ENCODE measurements at regions not wholly inside any gene's neighbourhood (a gene's known extent, or its start where the extent isn't known, plus 50 kb on each side); places are given as distances from the start of the nearest gene placed in this dataset.

GRCh38 chr3:73954506-73954905, 329.8 kb upstream of the PDZRN3 start:
- 61 to 82% methylated on average over 1 of the region's 1 CpG for WGBS, 2 donors
- TF ChIP-seq EP300 (IDR thresholded peaks at IDR 0.05) (no peak), POLR2A (IDR thresholded peaks at IDR 0.05) (no peak), POLR2AphosphoS5 (IDR thresholded peaks at IDR 0.05) (no peak)
- TF ChIP-seq, protein P1, sequence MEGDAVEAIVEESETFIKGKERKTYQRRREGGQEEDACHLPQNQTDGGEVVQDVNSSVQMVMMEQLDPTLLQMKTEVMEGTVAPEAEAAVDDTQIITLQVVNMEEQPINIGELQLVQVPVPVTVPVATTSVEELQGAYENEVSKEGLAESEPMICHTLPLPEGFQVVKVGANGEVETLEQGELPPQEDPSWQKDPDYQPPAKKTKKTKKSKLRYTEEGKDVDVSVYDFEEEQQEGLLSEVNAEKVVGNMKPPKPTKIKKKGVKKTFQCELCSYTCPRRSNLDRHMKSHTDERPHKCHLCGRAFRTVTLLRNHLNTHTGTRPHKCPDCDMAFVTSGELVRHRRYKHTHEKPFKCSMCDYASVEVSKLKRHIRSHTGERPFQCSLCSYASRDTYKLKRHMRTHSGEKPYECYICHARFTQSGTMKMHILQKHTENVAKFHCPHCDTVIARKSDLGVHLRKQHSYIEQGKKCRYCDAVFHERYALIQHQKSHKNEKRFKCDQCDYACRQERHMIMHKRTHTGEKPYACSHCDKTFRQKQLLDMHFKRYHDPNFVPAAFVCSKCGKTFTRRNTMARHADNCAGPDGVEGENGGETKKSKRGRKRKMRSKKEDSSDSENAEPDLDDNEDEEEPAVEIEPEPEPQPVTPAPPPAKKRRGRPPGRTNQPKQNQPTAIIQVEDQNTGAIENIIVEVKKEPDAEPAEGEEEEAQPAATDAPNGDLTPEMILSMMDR (IDR thresholded peaks at IDR 0.05), result no peak
- DNase-seq (no peak), ATAC-seq (ENCODE audit: low FRiP score in 2 of 2) (no peak)
- H3K4me1 ChIP-seq, result no peaks in the 10 kb centered on the region
- no peaks in the 10 kb centered on the region for H3K9me3 ChIP-seq
- H3K36me3 ChIP-seq, result no peaks in the 10 kb centered on the region
- no peak overlapping the region for H3K4me3 ChIP-seq
- no peak overlapping the region for H3K27ac ChIP-seq
- H3K27me3 ChIP-seq, result no peaks in the 10 kb centered on the region

DNA sequence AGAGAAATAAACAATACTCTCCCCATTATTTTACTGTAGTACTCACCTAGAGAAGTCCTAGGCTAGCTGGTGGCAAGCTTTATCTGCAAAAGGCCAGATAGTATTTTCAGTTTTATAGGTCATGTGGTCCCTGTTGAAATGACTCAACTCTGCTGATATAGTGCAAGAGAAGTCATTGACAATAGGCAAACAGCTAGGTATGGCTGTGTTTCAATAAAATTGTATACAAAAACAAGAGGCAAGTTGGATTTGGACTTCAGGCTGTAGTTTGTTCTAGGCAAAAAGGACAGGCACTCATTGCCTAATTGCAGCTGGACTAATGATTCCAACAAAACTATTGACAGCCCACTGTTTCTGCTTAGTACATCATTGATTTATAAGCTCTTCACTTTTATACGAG, 328.0 kb upstream of the PDZRN3 start:
- TF ChIP-seq POLR2AphosphoS5 (IDR thresholded peaks at IDR 0.05), result no peak
- TF ChIP-seq EP300 (IDR thresholded peaks at IDR 0.05), result no peak
- TF ChIP-seq POLR2A (IDR thresholded peaks at IDR 0.05), result no peak
- TF ChIP-seq, protein P1 (IDR thresholded peaks at IDR 0.05), result no peak
- WGBS, 2 donors, result 83 to 88% methylated on average over 1 of the region's 1 CpG
- Histone ChIP-seq H3K36me3 (no peaks in the 10 kb centered on the region), H3K4me3 (no peak overlapping the region), H3K27me3 (no peaks in the 10 kb centered on the region), H3K4me1 (no peaks in the 10 kb centered on the region), H3K9me3 (no peaks in the 10 kb centered on the region), H3K27ac (no peak overlapping the region)
- no peak for DNase-seq
- no peak for ATAC-seq (ENCODE audit: low FRiP score in 2 of 2)

DNA sequence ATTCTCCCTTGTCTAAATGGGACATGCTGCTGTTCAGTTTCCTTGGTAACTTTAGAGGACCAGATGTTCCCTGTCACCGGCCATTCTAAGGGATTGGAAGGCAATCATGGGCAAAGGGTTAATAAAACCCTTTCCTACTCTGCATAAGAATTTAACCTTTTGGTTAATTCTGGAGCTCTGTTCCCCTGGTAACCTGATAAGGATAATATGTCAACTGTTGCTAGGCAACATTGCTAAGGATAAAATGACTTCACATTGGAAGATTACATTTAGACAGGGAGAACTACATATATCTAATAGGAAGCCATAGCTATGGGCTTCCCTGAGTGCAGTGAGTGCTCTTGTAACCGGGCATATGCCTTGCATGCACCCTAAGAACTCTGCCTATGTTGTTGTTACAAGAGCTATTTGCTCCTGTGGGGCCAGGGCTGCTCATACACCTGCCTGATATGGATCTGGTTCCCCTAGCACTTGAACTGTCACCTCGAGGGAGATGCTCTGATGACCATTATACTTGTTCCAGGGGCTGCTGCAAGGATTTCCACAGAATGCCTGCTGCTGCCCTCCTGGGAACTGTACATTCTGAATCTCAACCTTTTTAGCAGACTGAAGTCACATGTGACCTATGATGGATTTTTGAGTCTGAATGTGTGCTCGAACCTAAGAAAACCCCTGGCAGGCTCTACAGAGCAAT, 326.3 kb upstream of the PDZRN3 start:
- 38 to 45% methylated on average over 4 of the region's 4 CpGs for WGBS, 2 donors
- Histone ChIP-seq H3K4me1 (no peaks in the 10 kb centered on the region), H3K36me3 (no peaks in the 10 kb centered on the region), H3K4me3 (no peak overlapping the region), H3K27ac (no peak overlapping the region), H3K27me3 (no peaks in the 10 kb centered on the region), H3K9me3 (no peaks in the 10 kb centered on the region)
- no peak for TF ChIP-seq POLR2AphosphoS5 (IDR thresholded peaks at IDR 0.05)
- TF ChIP-seq EP300 (IDR thresholded peaks at IDR 0.05), result no peak
- TF ChIP-seq, protein P1 (IDR thresholded peaks at IDR 0.05), result no peak
- no peak for TF ChIP-seq POLR2A (IDR thresholded peaks at IDR 0.05)
- DNase-seq, result no peak
- ATAC-seq (ENCODE audit: low FRiP score in 2 of 2), result no peak

GRCh38 chr3:73945541-73945940, 320.8 kb upstream of the PDZRN3 start:
- no peaks in the 10 kb centered on the region for H3K9me3 ChIP-seq
- no peak for ATAC-seq (ENCODE audit: low FRiP score in 2 of 2)
- WGBS, 2 donors, result 87 to 91% methylated on average over 4 of the region's 4 CpGs
- TF ChIP-seq POLR2A (IDR thresholded peaks at IDR 0.05), result no peak
- TF ChIP-seq POLR2AphosphoS5 (IDR thresholded peaks at IDR 0.05), result no peak
- TF ChIP-seq, protein P1 (IDR thresholded peaks at IDR 0.05), result no peak
- TF ChIP-seq EP300 (IDR thresholded peaks at IDR 0.05), result no peak
- H3K4me3 ChIP-seq, result no peak overlapping the region
- H3K27ac ChIP-seq, result no peak overlapping the region
- H3K4me1 ChIP-seq, result no peaks in the 10 kb centered on the region
- DNase-seq, result no peak
- H3K36me3 ChIP-seq, result no peaks in the 10 kb centered on the region
- no peaks in the 10 kb centered on the region for H3K27me3 ChIP-seq

DNA sequence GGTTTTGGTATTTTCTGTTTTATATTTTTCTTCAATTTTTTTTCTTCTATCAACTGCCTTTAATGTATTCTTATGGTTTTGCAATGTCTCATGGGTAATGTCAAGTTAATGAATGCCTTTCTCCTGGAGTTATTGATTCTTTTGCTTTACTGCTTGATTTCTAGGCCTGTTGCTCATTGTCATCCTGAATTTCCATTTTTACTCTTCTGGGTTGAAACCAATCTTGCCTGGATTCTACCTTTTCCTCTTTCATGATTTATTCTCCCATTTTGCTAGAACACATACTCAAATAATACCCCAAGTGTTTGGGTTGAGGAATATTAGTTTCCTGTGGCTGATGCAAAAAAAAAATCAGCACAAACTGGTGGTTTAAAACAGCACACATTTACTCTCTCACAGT, 315.2 kb upstream of the PDZRN3 start:
- Histone ChIP-seq H3K9me3 (no peaks in the 10 kb centered on the region), H3K27me3 (no peaks in the 10 kb centered on the region)
- TF ChIP-seq EP300 (IDR thresholded peaks at IDR 0.05) (no peak), POLR2AphosphoS5 (IDR thresholded peaks at IDR 0.05) (no peak), POLR2A (IDR thresholded peaks at IDR 0.05) (no peak)
- TF ChIP-seq, protein P1 (IDR thresholded peaks at IDR 0.05), result no peak

More for the DNA sequence above, 315.2 kb upstream of the PDZRN3 start:
- no peak for DNase-seq
- no peak for ATAC-seq (ENCODE audit: low FRiP score in 2 of 2)
- H3K4me3 ChIP-seq, result no peak overlapping the region
- no peaks in the 10 kb centered on the region for H3K4me1 ChIP-seq
- no peak overlapping the region for H3K27ac ChIP-seq
- no peaks in the 10 kb centered on the region for H3K36me3 ChIP-seq

Measured in upper lobe of left lung (tissue), 6 donors.